Smooth muscle cell (in vitro differentiated cells): ENCODE measurements at regions not wholly inside any gene's neighbourhood (a gene's known extent, or its start where the extent isn't known, plus 50 kb on each side); places are given as distances from the start of the nearest gene placed in this dataset.
A peak's percentile ranks its signal among the peaks of the same experiment; 100 is the strongest.
"Not testable (repeated sequence)": the region's sequence is repeated elsewhere in the genome, so short reads cannot be mapped to it uniquely, and the experiment has no call there.

Experiments used
- DNase-seq: peaks from one replicate; lab custom pipeline; 2025; ENCODE audit not compliant: unreplicated experiment; lab: John Stamatoyannopoulos, UW
- H2AFZ ChIP-seq: fragments of 200-600 bp; sonication (generic); 2 replicates; pipeline ENCODE4 v1.6.0; 2016; ENCODE audit warnings: antibody characterized with exemption, low read depth, mild to moderate bottlenecking
- H3F3A ChIP-seq: fragments of 200-600 bp; sonication (generic); 2 replicates; pipeline ENCODE4 v1.6.0; 2017; ENCODE audit warnings: antibody characterized with exemption, low read depth
- H3K27ac ChIP-seq: fragments of 200-600 bp; sonication (generic); 2 replicates; pipeline ENCODE4 v1.5.1; 2016; ENCODE audit warnings: low read depth, mild to moderate bottlenecking
- H3K27me3 ChIP-seq: fragments of 200-600 bp; sonication (generic); 2 replicates; pipeline ENCODE4 v1.6.1; 2016; ENCODE audit warnings: low read depth, mild to moderate bottlenecking
- H3K36me3 ChIP-seq: fragments of 200-600 bp; sonication (generic); 2 replicates; pipeline ENCODE4 v1.5.1; 2016; ENCODE audit warnings: low read depth
- H3K4me1 ChIP-seq: fragments of 200-600 bp; sonication (generic); 2 replicates; pipeline ENCODE4 v1.5.1; 2016; ENCODE audit warnings: low read depth
- H3K4me2 ChIP-seq: fragments of 200-600 bp; sonication (generic); 2 replicates; pipeline ENCODE4 v1.6.0; 2016; ENCODE audit warnings: mild to moderate bottlenecking
- H3K4me3 ChIP-seq: fragments of 200-600 bp; sonication (generic); 2 replicates; pipeline ENCODE4 v1.5.1; 2016; ENCODE audit warnings: mild to moderate bottlenecking
- H3K79me2 ChIP-seq: fragments of 200-600 bp; sonication (generic); 2 replicates; pipeline ENCODE4 v1.6.0; 2016; ENCODE audit warnings: low read depth, mild to moderate bottlenecking
- H3K9ac ChIP-seq: fragments of 200-600 bp; sonication (generic); 2 replicates; pipeline ENCODE4 v1.6.0; 2016; ENCODE audit warnings: low read depth
- H3K9me3 ChIP-seq: fragments of 200-600 bp; sonication (generic); replicated peaks from 2 replicates; pipeline ENCODE4 v1.5.1; 2016; ENCODE audit warnings: low read depth
- H4K20me1 ChIP-seq: fragments of 200-600 bp; sonication (generic); 2 replicates; pipeline ENCODE4 v1.6.0; 2016; ENCODE audit warnings: low read depth
- CTCF ChIP-seq: fragments of 200-600 bp; sonication (generic); IDR thresholded peaks from 2 replicates; pipeline ENCODE4 v1.5.1; 2017; ENCODE audit warnings: borderline replicate concordance, mild to moderate bottlenecking, antibody characterized with exemption; ENCODE audit not compliant: insufficient read depth, poor library complexity, severe bottlenecking
- WGBS: methylation state at CpG from one replicate; pipeline ENCODE4 v1.1.7; 2016; ENCODE audit warnings: low lambda C conversion rate; 5-methylcytosine and 5-hydroxymethylcytosine counted together

GRCh38 chr5:50325237-50325832 lies 115.8 kb downstream of the EMB start:
- WGBS = 37% methylated on average over 4 of the region's 4 CpGs
- no peaks in the 10 kb centered on the region for H3K36me3 ChIP-seq
- H4K20me1 ChIP-seq = no peaks in the 10 kb centered on the region
- H3K4me2 ChIP-seq = no peak overlapping the region
- no peak overlapping the region for H3K9ac ChIP-seq
- H3K4me1 ChIP-seq = no peaks in the 10 kb centered on the region
- H3K79me2 ChIP-seq = no peaks in the 10 kb centered on the region
- peak; percentile 78 for TF ChIP-seq CTCF
- H2AFZ ChIP-seq = no peak overlapping the region
- H3K4me3 ChIP-seq = no peak overlapping the region
- DNase-seq = no peak
- H3K27me3 ChIP-seq = no peaks in the 10 kb centered on the region
- peaks cover 4% of the 10 kb centered on the region for H3K9me3 ChIP-seq
- no peak overlapping the region for H3K27ac ChIP-seq
- H3F3A ChIP-seq = no peaks in the 10 kb centered on the region

GRCh38 chr5:50320131-50320749 lies 120.8 kb downstream of the EMB start:
- no peak overlapping the region for H3K4me2 ChIP-seq
- no peaks in the 10 kb centered on the region for H3K27me3 ChIP-seq
- peaks cover 8% of the 10 kb centered on the region for H3K9me3 ChIP-seq
- no peak overlapping the region for H2AFZ ChIP-seq
- H3K27ac ChIP-seq = no peak overlapping the region
- H3K4me1 ChIP-seq = no peaks in the 10 kb centered on the region
- H3F3A ChIP-seq = no peaks in the 10 kb centered on the region
- TF ChIP-seq CTCF = no peak
- no peak overlapping the region for H3K4me3 ChIP-seq
- no peak overlapping the region for H3K9ac ChIP-seq
- no peak for DNase-seq
- 73% methylated on average over 1 of the region's 1 CpG for WGBS
- no peaks in the 10 kb centered on the region for H3K36me3 ChIP-seq
- no peaks in the 10 kb centered on the region for H3K79me2 ChIP-seq
- no peaks in the 10 kb centered on the region for H4K20me1 ChIP-seq

GRCh38 chr5:50318220-50318619 lies 122.9 kb downstream of the EMB start:
- H3K36me3 ChIP-seq = no peaks in the 10 kb centered on the region
- no peak overlapping the region for H2AFZ ChIP-seq
- no peaks in the 10 kb centered on the region for H3K4me1 ChIP-seq
- H3K9me3 ChIP-seq = peaks cover 8% of the 10 kb centered on the region
- WGBS = 62% methylated on average over 1 of the region's 1 CpG
- H4K20me1 ChIP-seq = no peaks in the 10 kb centered on the region
- DNase-seq = no peak
- TF ChIP-seq CTCF = no peak
- H3F3A ChIP-seq = no peaks in the 10 kb centered on the region
- H3K9ac ChIP-seq = no peak overlapping the region
- no peaks in the 10 kb centered on the region for H3K79me2 ChIP-seq
- no peak overlapping the region for H3K4me3 ChIP-seq
- no peak overlapping the region for H3K4me2 ChIP-seq
- no peak overlapping the region for H3K27ac ChIP-seq
- H3K27me3 ChIP-seq = no peaks in the 10 kb centered on the region

- H3K4me2 ChIP-seq, H3K79me2 ChIP-seq, H4K20me1 ChIP-seq, H3K27ac ChIP-seq, H2AFZ ChIP-seq, H3K9me3 ChIP-seq, H3F3A ChIP-seq, H3K4me3 ChIP-seq, H3K27me3 ChIP-seq, DNase-seq, H3K4me1 ChIP-seq, H3K36me3 ChIP-seq, H3K9ac ChIP-seq: not testable (repeated sequence)
- whole genome bisulfite sequencing = 83% methylated on average over 4 of the region's 4 CpGs
Observed at GRCh38 chr5:50306488-50306887, 134.6 kb downstream of the EMB start.
